Dermis blood vessel endothelial cell (primary cell): ENCODE measurements at regions not wholly inside any gene's neighbourhood (a gene's known extent, or its start where the extent isn't known, plus 50 kb on each side); places are given as distances from the start of the nearest gene placed in this dataset.

Source experiments
- DNase-seq: peaks from one replicate; pipeline ENCODE4 v3.0.0; 2010

DNA sequence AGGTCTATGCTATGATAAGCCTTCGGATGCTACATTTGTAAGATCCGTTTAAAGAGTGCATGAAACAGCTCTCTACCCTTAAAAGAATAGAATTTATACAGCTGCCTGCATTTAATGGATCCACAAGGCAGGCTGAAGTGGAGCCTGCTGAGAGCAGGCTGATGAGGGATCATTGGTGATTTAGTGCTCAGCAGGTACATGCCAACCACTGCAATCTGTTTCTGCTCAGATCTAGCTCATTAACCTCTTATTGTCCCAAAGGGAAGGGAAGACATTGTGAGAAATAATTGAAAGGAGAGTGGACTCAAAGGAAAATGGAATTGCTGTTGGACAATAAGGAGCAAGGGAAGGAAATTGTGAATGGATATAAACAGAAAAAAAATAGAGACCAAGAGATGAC lies 822.6 kb downstream of the TRIB2 start:
- no peak for DNase-seq

DNA sequence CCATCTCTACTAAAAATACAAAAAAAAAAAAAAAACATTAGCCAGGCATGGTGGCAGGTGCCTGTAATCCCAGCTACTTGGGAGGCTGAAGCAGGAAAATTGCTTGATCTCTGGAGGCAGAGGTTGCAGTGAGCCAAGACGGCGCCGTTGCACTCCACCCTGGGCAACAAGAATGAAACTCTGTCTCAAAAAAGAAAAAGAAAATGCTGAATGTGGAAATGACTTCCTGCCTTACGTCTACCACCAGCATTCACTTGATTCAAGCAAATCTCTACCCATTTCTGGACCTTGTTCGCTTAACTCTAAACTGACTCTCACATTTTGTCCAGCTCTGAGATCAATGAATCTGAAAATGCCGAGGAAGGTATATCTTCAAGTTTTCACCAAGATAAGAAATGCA lies 825.3 kb downstream of the TRIB2 start:
- no peak for DNase-seq

DNA sequence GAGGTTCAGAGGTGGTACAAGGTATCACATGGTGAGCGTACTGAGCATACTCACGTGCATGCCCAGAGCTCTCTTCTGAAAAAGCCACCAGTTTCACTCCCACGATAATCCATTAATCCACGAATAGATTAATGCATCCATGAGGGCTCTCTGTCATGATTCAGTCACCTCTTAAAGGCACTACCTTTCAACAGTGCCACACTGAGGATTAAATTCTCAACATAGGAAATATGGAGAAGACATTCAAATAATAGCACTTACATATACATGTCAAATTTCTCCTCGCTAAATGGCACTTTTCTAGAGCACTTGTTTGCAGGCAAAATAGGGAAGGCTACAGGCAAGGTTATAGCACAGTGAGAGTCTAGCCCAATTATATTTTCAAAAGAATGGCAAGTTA lies 825.9 kb downstream of the TRIB2 start:
- DNase-seq: no peak

DNA sequence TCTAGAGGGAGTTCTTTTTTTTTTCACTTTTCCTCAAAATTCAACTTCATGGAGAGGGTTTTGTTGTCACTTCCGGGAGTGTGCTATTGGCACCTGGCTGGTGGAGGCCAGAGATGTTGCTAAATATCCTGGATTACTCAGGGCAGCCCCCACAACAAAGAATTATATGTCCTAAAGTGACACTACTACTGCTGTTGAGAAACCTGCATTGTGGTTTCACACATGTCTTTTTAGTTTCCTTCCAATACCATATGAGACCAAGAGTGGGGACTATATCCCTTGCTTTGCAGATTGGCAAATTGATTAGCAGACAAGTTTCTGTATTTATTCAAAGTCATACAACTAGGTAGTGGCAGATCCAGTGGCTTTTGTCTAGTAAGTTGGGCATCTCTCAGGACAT lies 826.8 kb downstream of the TRIB2 start:
- DNase-seq: no peak

DNA sequence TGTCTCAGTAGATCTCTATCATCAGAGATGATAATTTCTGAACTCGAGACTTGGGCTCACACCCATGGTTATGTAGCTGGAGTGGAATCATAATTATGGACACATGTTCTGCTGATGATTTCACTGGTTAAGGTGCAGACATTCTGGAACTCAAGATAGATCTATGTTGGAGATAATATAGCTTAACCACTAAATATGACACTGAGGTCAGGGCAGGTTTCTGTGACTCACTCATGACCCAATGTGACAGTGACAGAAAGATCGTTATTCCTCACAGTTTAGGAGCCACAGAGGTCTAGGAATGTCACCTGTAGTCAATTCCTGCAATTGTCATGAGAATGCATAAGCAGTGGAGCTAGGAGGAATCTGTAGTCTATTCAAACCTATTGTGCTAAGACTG lies 828.6 kb downstream of the TRIB2 start:
- DNase-seq: no peak

DNA sequence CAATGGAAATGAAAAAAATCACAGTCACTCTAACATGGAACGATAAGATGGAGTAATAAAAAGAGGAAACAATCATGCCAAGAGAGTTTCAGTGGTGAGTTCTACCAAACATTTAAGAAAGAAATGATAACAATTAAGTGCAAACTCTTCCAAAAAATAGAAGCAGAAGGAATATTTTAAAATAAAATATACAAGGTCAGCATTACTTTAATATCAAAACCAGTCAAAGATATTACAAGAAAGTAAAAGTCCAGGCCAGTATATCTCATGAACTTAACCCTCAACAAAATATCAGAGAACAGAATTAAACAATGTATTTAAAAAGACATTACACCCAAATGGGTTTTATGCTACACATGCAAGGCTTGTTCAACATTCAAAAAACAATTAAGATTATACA lies 829.4 kb downstream of the TRIB2 start:
- DNase-seq: no peak

DNA sequence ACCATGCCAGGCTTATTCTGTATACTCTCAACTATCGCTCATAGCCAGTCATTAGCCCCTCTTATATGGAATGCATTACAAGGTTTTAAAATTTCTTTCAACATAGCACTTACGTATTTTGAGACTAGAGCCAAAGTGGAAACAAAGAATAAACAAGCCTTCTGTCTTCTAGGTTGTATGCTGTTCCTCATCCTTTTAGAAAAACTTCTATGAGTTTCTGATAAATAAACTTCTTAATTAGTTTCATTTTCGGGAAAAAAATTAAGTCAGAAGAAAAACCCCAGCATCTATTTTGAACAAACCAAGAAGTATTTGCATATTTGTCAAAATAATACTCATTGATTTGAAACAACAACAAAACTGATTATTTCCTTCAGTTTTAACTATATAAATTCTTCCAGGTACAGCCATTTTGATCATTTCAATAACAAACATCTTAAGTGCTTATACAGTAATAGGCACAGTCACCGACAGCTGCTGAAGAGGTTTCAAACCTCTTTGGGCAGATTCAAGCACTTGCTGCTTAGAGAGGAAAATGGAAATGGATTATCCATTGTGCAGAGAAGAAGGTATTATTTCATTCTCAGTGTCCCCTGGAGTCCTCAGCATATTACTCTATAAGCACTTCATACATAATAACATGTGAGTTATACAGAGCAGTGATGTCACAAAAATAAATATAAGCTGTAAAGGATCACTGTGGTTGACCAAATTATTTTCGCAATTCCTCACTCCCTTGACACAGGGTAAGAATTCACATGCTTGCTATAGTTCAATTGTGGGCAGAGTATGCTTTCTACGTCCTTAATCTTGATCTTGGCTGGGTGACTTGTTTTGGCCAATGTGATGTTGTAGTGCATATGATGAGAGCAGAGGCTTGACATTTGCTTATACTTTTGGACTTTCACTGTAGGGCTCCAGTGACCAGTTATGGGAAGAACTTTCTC lies 833.8 kb downstream of the TRIB2 start:
- DNase-seq: no peak

DNA sequence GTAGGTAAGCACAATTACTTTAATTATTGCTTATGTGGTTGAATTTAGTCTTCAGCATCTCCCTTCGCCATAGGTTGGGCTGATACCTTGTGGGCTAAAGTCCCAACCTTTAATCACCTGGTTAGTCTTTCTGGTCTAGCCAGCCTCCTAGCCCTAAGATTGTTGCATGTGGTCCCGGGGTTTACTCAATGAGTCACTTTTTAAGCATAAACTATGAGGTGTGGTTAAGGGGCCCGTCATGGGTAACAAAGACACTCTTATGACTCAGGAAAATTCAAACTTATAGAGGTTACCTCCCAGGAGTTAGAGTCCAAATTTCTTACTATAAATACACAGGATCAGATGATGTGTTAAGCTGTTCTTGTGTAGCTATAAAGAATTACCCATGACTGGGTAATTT lies 841.6 kb downstream of the TRIB2 start:
- no peak for DNase-seq

DNA sequence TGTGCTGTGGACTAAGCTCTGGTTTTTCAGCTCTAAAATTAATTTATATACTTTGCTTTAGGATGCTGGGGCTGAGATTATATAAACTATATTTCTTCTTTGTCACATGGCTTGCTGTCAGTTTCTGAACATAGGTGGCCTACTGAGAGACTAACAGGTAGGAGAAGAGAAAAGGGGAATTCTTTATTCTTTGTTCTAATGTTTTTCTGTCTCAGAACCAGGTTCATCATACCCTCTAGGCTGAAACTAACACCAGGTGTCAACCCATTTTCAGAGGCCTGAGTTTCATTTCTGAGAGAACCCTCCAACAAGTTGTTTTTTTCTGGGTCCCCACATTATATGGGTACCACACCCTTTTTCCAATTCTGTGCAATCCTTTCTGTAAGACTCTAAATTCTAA lies 843.6 kb downstream of the TRIB2 start:
- no peak for DNase-seq

DNA sequence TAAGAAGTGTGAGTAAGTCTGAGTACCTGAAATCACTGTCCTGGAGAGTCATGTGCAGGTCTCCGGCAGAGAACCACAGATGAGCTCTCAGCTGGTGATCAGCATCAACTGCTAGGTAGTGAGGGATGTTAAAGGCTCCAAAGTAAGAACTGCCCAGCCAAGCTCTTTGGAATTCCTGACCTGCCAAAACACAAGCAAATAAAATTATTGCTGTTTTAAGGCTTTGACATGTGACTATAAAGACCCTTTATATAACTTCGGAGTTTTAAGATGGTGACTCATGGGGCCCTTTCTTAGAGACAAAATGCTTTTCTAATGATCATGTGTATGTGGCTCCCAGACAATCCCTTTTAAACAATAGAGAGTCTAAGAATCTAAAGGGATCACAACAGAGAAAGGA lies 855.7 kb downstream of the TRIB2 start:
- DNase-seq: no peak

DNA sequence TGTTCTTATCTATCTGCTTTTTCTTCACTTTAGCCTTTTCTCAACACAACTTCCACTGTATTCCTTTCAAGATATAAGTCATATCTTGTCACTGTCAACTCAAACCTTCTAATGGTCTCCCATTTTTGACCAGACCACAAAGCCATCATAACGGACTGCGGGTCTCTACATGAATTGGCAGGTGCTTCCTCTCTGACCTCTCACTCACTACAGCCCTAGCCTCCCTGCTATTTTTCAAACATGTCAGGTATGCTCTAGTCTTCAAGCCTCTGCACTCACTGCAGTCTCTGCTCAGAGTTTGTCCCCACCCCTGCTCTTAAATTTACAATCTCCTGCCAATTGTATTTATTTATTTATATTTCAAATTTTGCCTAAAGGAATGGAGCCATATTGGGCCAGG lies 858.1 kb downstream of the TRIB2 start:
- DNase-seq: no peak

DNA sequence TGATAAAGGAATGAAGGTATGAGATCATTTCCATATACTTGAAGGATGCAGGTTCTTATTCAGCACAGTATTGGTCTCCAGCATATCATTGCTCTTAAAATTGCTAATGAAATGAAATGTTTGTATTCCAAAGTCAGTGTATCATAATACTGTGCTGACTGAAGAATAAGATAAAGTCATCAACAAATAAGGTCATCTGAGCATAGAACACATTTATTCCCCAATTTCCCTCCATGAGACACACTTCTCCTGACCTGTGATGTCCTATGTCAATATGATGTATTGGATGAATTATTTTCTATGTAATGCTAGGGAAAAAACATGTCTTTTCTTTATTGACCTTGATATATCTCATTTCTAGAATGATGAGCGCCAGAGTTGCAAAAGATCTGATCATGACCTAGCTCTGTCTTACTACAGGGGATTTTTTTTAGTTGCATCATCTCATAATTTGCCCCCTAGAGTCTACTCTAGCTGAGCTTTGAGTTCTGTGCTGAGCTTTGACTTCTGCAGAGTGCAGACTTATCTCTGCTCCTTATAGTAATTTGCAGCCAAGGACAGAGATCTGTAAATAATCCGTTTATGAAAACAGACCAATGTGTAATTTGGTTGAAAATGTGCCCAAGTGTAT lies 859.8 kb downstream of the TRIB2 start:
- no peak for DNase-seq

DNA sequence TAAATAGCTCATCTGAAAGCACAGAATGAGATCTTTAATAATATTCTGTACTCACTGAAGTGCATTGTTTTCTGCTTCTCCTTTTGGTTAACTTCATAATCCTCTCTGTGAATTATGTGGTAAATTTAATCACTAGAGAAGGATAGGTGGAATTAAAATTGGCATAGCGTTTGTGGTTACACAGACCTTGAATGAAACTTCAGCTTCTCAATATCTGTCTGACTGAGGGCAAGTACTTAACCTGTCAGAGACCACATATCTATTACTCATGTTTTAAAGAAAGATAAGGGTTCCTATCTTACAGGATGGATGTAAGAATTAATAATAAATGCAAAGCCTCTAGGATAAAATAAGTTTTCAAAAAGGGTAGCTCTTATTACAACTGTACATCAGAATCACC lies 861.8 kb downstream of the TRIB2 start:
- no peak for DNase-seq

DNA sequence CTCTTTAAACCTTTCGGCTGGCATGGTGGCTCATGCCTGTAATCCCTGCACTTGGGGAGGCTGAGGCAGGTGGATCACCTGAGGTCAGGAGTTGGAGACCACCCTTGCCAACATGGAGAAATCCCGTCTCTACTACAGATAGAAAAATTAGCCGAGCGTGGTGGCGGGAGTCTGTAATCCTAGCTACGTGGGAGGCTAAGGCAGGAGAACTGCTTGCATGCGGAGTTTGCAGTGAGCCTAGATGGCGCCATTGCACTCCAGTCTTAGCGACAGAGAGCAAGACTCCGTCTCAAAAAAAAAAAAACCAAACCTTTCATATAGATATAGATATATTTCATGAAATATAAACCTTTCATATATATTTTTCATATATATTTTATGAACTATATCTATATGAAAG lies 864.7 kb downstream of the TRIB2 start:
- peak; percentile 18 for DNase-seq

DNA sequence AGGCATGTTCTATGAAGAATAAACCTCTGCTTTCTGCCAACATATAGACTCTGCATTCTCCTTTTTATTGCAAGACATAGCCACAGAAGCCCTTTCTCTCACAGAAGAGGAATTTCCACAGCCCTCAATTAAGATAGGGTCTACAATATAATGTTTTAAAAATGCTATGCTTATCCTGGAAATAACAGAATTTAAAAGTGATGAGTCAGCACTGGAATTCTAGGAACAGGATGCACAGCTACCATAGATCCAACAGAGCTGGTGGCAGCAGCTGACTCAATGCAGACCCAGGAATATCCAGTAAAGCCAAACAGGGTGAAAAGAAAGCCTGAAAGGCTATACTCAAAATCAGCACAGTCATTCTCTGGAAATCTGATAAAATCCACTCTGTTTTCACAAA lies 866.9 kb downstream of the TRIB2 start:
- no peak for DNase-seq

DNA sequence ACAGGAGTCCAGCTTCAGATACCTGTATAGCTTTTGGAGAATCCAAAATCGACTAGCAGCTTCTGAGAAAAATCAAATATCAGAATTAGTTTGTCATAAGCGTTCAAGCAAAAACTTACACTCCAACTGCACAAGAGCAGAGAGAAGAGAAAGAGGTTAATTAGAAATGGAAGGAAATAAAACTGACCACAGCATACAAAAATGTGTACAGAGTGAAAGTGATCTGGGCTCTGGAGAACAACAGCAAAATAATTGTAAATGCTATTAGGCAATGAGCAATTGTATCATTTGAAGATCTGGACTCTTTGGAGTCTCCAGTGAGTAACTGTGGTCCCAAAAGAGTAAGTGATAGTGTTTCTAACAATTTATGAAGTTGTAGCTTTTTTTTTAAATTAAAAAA lies 867.3 kb downstream of the TRIB2 start:
- no peak for DNase-seq

DNA sequence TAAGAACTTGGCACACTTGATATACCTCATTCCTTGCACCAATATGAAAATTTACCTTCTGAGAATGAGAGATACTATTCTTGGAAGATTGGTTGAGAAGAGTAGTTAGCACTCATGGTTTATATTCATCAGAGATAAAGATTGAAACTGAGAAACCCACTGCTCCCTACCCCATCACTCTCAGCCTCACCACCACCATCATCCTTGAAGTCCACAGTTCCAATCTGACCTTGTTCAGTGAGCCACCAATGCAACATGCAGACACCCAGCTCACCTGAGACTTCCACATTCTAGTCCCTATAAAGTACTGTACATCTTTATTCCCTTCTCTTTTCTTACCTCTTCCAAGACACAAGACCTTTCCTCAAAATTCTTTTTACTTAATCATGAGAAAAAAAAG lies 869.0 kb downstream of the TRIB2 start:
- no peak for DNase-seq

DNA sequence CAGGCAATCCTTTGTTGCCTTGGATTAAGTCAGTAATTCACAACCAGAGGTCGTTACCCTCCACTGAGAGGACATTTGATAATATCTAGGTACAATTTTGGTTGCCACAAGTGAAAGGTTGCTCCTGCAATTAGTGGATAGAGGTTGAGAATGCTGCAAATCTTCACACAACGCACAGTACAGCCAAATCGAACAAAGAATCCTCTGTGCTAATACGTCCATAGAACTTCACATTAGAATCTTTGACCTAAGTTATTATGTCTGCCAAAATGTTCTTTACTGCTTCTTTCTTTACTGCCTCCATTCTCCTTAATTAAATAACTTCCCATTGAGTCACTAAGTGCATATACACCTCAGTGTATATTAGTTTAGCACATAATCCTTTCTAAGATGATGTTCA lies 879.5 kb downstream of the TRIB2 start:
- DNase-seq: no peak

DNA sequence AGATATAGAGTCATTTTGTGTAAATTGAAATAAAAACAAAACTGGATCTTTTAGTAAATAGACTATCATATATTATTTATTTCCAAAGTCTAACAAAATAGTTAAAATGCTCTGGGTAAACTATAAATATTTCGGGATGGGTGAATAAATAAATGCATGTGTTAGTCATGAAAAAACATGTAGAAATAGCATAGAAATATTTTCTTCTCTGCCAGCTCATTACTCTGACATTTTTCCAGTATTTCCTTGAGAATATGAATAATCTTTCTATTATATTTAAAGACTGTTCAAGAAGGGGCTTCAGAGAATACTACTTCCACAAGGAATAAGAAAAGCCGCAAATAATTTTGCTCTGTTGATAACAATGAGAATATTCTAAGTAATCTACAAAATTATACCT lies 880.4 kb downstream of the TRIB2 start:
- no peak for DNase-seq

DNA sequence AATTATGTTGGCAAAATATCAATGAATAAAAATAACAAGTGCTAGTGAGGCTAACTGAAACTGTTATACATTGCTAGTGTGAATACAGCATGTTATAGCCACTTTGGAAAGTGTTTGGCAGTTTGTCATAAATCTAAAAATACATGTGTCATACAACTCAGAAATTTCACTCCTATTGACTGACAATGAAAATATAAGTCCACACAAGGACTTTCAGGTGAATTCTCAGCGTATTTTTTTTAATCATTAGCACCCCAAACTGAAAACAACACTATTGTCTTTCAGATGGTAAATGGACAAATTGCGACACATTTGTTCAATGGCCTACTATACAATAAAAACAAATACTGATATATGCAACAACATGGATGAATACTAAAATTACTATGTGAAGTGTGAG lies 884.8 kb downstream of the TRIB2 start:
- DNase-seq: no peak

DNA sequence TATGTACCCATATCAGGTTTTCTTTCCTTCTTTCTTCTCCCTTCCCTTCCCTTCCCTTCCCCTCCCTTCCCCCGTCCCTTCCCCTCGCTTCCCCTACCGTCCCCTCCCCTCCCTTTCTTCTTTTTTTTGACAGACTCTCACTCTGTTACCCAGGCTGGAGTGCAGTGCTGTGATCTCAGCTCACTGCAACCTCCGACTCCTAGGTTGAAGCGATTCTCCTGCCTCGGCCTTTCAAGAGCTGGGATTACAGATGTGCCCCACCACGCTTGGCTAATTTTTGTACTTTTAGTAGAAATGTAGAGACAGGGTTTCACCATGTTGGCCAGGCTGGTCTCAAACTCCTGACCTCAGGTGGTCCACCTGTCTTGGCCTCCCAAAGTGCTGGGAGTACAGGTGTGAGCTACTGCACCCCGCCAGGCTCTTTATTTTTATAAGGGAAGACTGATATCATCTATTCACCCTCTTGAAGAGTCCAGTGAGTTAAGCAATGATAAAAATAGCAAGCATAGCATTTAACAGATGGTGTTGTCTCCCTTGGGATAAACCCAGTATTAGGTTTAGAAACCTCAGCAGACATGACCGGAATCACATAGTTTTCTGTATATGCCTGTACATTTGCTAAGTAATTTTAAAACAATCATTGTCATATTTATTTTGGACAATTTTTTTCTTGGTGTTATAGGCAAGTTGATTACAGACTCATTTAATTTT lies 888.4 kb downstream of the TRIB2 start:
- no peak for DNase-seq

DNA sequence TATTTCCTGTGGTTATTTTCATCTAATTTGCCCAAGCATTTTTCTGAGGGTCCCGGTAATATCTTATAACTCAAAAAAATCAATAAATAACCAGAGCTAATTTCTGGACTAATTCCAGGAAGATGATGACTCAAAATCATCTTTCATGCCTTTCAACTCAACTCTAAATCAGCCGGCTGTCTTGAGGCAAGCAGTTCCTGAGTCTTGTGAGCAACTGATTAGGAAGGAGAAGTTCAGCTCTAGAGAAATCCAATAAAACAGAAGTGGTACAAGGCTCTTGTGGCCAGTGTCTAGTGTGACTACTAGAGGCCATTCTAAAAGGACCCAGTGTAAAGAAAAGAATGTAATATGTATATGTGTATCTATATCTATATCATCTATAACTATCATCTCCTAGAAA lies 890.4 kb downstream of the TRIB2 start:
- DNase-seq: no peak

DNA sequence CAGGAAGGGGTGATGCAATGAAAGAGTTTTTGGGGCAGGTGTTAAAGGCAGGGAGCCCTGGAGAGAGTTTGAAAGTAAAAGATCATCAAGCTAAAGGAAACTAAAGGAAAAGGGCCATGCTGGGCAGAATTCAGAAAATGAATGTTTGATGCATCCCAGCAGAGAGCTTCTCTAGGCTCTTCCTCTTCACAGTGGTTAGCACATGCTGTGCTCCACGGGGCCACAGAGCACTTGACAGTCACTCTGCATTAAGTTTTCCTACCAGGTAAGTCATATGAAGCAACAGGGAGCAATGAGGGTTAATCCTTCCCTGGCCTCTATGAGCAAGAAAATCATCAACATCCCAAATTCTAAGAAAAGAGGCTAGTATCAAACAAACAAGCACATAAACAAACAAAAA lies 895.2 kb downstream of the TRIB2 start:
- DNase-seq: no peak

DNA sequence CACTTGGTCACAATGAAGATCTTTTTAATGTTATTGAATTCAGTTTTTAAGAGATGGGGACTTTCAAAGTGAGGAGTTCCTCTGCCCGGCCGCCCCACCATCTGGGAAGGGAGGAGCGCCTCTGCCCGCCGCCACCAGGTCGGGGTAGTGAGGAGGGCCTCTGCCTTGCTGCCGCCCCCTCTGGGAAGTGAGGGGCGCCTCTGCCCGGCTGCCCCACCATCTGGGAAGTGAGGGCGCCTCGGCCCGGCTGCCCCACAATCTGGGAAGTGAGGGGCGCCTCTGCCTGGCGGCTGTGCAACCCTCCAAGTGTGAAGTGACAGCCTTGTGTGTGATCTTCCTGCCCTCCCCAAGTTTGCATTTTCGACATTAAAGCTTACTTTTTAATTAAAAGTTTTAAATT lies 899.3 kb downstream of the TRIB2 start:
- no peak for DNase-seq
